IPS-18a (cell line): ENCODE measurements at regions not wholly inside any gene's neighbourhood (a gene's known extent, or its start where the extent isn't known, plus 50 kb on each side); places are given as distances from the start of the nearest gene placed in this dataset.

Source experiments
- H3K27ac ChIP-seq: one replicate; pipeline ENCODE4 v1.5.1; 2013; ENCODE audit warnings: low read length
- H3K27me3 ChIP-seq: one replicate; pipeline ENCODE4 v1.6.1; 2013; ENCODE audit warnings: mild to moderate bottlenecking, low read length; ENCODE audit not compliant: control insufficient read depth, insufficient read depth
- H3K36me3 ChIP-seq: one replicate; pipeline ENCODE4 v1.6.1; 2013; ENCODE audit warnings: low read depth, low read length; ENCODE audit not compliant: control insufficient read depth
- H3K4me1 ChIP-seq: one replicate; pipeline ENCODE4 v1.6.1; 2013; ENCODE audit warnings: low read depth, low read length; ENCODE audit not compliant: control insufficient read depth
- H3K4me3 ChIP-seq: one replicate; pipeline ENCODE4 v1.5.1; 2013; ENCODE audit warnings: low read length
- H3K9ac ChIP-seq: one replicate; pipeline ENCODE4 v1.6.1; 2013; ENCODE audit warnings: mild to moderate bottlenecking, low read length, moderate library complexity
- H3K9me3 ChIP-seq: one replicate; pipeline ENCODE4 v1.6.1; 2013; ENCODE audit warnings: low read depth, low read length; ENCODE audit not compliant: control insufficient read depth

- H3K36me3 ChIP-seq, result no peaks in the 10 kb centered on the region
Measured at GRCh38 chr4:181550381-181550780, 692.8 kb upstream of the TENM3 start.

GRCh38 chr4:181559637-181560036 lies 683.6 kb upstream of the TENM3 start:
- H3K4me1 ChIP-seq, result no peaks in the 10 kb centered on the region
- no peaks in the 10 kb centered on the region for H3K9me3 ChIP-seq
- H3K9ac ChIP-seq, result no peak overlapping the region
- H3K4me3 ChIP-seq, result no peak overlapping the region
- no peaks in the 10 kb centered on the region for H3K27me3 ChIP-seq
- no peak overlapping the region for H3K27ac ChIP-seq
- H3K36me3 ChIP-seq, result no peaks in the 10 kb centered on the region

More at GRCh38 chr4:181550381-181550780, 692.8 kb upstream of the TENM3 start:
- no peaks in the 10 kb centered on the region for H3K27me3 ChIP-seq
- no peaks in the 10 kb centered on the region for H3K9me3 ChIP-seq
- H3K27ac ChIP-seq, result no peak overlapping the region
- H3K4me3 ChIP-seq, result no peak overlapping the region
- H3K9ac ChIP-seq, result no peak overlapping the region
- H3K4me1 ChIP-seq, result peaks cover 12% of the 10 kb centered on the region

GRCh38 chr4:181562399-181562798 lies 680.8 kb upstream of the TENM3 start:
- no peak overlapping the region for H3K27ac ChIP-seq
- no peak overlapping the region for H3K9ac ChIP-seq
- no peaks in the 10 kb centered on the region for H3K9me3 ChIP-seq
- no peak overlapping the region for H3K4me3 ChIP-seq
- H3K27me3 ChIP-seq, result no peaks in the 10 kb centered on the region
- H3K36me3 ChIP-seq, result no peaks in the 10 kb centered on the region
- no peaks in the 10 kb centered on the region for H3K4me1 ChIP-seq

GRCh38 chr4:181564625-181565024 lies 678.6 kb upstream of the TENM3 start:
- Histone ChIP-seq H3K27ac (no peak overlapping the region), H3K27me3 (no peaks in the 10 kb centered on the region), H3K36me3 (no peaks in the 10 kb centered on the region), H3K9me3 (no peaks in the 10 kb centered on the region), H3K4me3 (no peak overlapping the region), H3K4me1 (no peaks in the 10 kb centered on the region), H3K9ac (no peak overlapping the region)

GRCh38 chr4:181566490-181566889 lies 676.7 kb upstream of the TENM3 start:
- Histone ChIP-seq H3K4me1 (no peaks in the 10 kb centered on the region), H3K36me3 (no peaks in the 10 kb centered on the region), H3K9me3 (no peaks in the 10 kb centered on the region), H3K27me3 (no peaks in the 10 kb centered on the region), H3K4me3 (no peak overlapping the region), H3K27ac (no peak overlapping the region), H3K9ac (no peak overlapping the region)

- Histone ChIP-seq H3K27ac (no peak overlapping the region), H3K27me3 (no peaks in the 10 kb centered on the region), H3K36me3 (no peaks in the 10 kb centered on the region), H3K4me3 (no peak overlapping the region), H3K4me1 (no peaks in the 10 kb centered on the region), H3K9ac (no peak overlapping the region), H3K9me3 (no peaks in the 10 kb centered on the region)
Measured at GRCh38 chr4:181569553-181569952, 673.6 kb upstream of the TENM3 start.

- H3K9ac ChIP-seq, result no peak overlapping the region
- no peaks in the 10 kb centered on the region for H3K36me3 ChIP-seq
- H3K4me3 ChIP-seq, result no peak overlapping the region
- no peaks in the 10 kb centered on the region for H3K4me1 ChIP-seq
- no peak overlapping the region for H3K27ac ChIP-seq
- no peaks in the 10 kb centered on the region for H3K9me3 ChIP-seq
- H3K27me3 ChIP-seq, result no peaks in the 10 kb centered on the region
Measured at GRCh38 chr4:181578911-181579310, 664.3 kb upstream of the TENM3 start.

- Histone ChIP-seq H3K36me3 (no peaks in the 10 kb centered on the region), H3K4me1 (no peaks in the 10 kb centered on the region), H3K27me3 (no peaks in the 10 kb centered on the region), H3K9ac (no peak overlapping the region), H3K4me3 (no peak overlapping the region), H3K27ac (no peak overlapping the region), H3K9me3 (no peaks in the 10 kb centered on the region)
Measured at GRCh38 chr4:181579486-181579885, 663.7 kb upstream of the TENM3 start.

GRCh38 chr4:181581983-181582382 lies 661.2 kb upstream of the TENM3 start:
- no peaks in the 10 kb centered on the region for H3K9me3 ChIP-seq
- no peak overlapping the region for H3K4me3 ChIP-seq
- no peaks in the 10 kb centered on the region for H3K4me1 ChIP-seq
- H3K36me3 ChIP-seq, result no peaks in the 10 kb centered on the region
- H3K9ac ChIP-seq, result no peak overlapping the region
- no peaks in the 10 kb centered on the region for H3K27me3 ChIP-seq
- H3K27ac ChIP-seq, result no peak overlapping the region

GRCh38 chr4:181582595-181582994 lies 660.6 kb upstream of the TENM3 start:
- no peak overlapping the region for H3K27ac ChIP-seq
- H3K27me3 ChIP-seq, result no peaks in the 10 kb centered on the region

GRCh38 chr4:181588733-181589302 lies 654.4 kb upstream of the TENM3 start:
- Histone ChIP-seq H3K9ac (no peak overlapping the region), H3K4me1 (no peaks in the 10 kb centered on the region), H3K36me3 (no peaks in the 10 kb centered on the region), H3K27ac (no peak overlapping the region), H3K9me3 (no peaks in the 10 kb centered on the region), H3K4me3 (no peak overlapping the region), H3K27me3 (no peaks in the 10 kb centered on the region)

More at GRCh38 chr4:181582595-181582994, 660.6 kb upstream of the TENM3 start:
- no peak overlapping the region for H3K4me3 ChIP-seq
- no peaks in the 10 kb centered on the region for H3K4me1 ChIP-seq
- H3K36me3 ChIP-seq, result no peaks in the 10 kb centered on the region
- H3K9me3 ChIP-seq, result no peaks in the 10 kb centered on the region
- H3K9ac ChIP-seq, result no peak overlapping the region

- Histone ChIP-seq H3K27ac (no peak overlapping the region), H3K36me3 (no peaks in the 10 kb centered on the region), H3K4me3 (no peak overlapping the region), H3K9me3 (no peaks in the 10 kb centered on the region), H3K9ac (no peak overlapping the region), H3K27me3 (no peaks in the 10 kb centered on the region), H3K4me1 (no peaks in the 10 kb centered on the region)
Measured at GRCh38 chr4:181592221-181592745, 650.9 kb upstream of the TENM3 start.
